CD8-positive, alpha-beta memory T cell (primary cell): ENCODE measurements at regions not wholly inside any gene's neighbourhood (a gene's known extent, or its start where the extent isn't known, plus 50 kb on each side); places are given as distances from the start of the nearest gene placed in this dataset.

Experiments
- CTCF ChIA-PET: fragments of 350-600 bp; sonication (Branson Sonifier 250); formaldehyde crosslinking; loops from one replicate; lab custom pipeline; 2021; ENCODE audit warnings: antibody characterized with exemption; lab: Charles Lee
- POLR2A ChIA-PET: fragments of 350-600 bp; sonication (Branson Sonifier 250); formaldehyde crosslinking; loops from one replicate; lab custom pipeline; 2021; ENCODE audit warnings: antibody characterized with exemption; lab: Charles Lee
- DNase-seq, 5 donors: peaks; one replicate each; pipeline versions ENCODE4 v3.0.0 to v3.0.0-alpha.2; 2020 to 2022; ENCODE audit warnings: mixed read lengths in 1 of 5
- H3K27ac ChIP-seq: one replicate; pipeline ENCODE4 v1.7.0; 2013; ENCODE audit warnings: low read depth, mild to moderate bottlenecking, low read length, moderate library complexity
- H3K27me3 ChIP-seq: 2 replicates; pipeline ENCODE4 v1.7.0; 2013; ENCODE audit warnings: low read length, mild to moderate bottlenecking; ENCODE audit not compliant: insufficient read depth, poor library complexity, severe bottlenecking
- H3K36me3 ChIP-seq: 2 replicates; pipeline ENCODE4 v1.7.0; 2013; ENCODE audit warnings: mild to moderate bottlenecking, low read length, moderate library complexity; ENCODE audit not compliant: insufficient read depth
- H3K4me1 ChIP-seq: 2 replicates; pipeline ENCODE4 v1.7.0; 2013; ENCODE audit warnings: mild to moderate bottlenecking, low read length, moderate library complexity; ENCODE audit not compliant: insufficient read depth
- H3K4me3 ChIP-seq: 2 replicates; pipeline ENCODE4 v1.7.0; 2013; ENCODE audit warnings: mild to moderate bottlenecking, low read length
- H3K9me3 ChIP-seq: 2 replicates; pipeline ENCODE4 v1.7.0; 2013; ENCODE audit warnings: mild to moderate bottlenecking, low read length
- H3K27ac Mint-ChIP-seq, 8 donors: one replicate each; pipeline ENCODE4 v1.8.0; 2020 to 2021; ENCODE audit warnings: mixed read lengths in 8 of 8, mild to moderate bottlenecking in 6 of 8, inconsistent platforms in 3 of 8, moderate library complexity in 3 of 8
- H3K27me3 Mint-ChIP-seq, 2 donors: one replicate each; pipeline ENCODE4 v1.8.0; 2020 to 2021; ENCODE audit warnings: mixed read lengths in 2 of 2, mild to moderate bottlenecking in 1 of 2, moderate library complexity in 1 of 2
- H3K36me3 Mint-ChIP-seq, 3 donors: one replicate each; pipeline ENCODE4 v1.8.0; 2020 to 2021; ENCODE audit warnings: mixed read lengths in 3 of 3, inconsistent platforms in 1 of 3, mild to moderate bottlenecking in 1 of 3
- H3K4me1 Mint-ChIP-seq, 3 donors: one replicate each; pipeline ENCODE4 v1.8.0; 2020 to 2021; ENCODE audit warnings: mixed read lengths in 3 of 3, inconsistent platforms in 1 of 3, mild to moderate bottlenecking in 1 of 3
- H3K4me3 Mint-ChIP-seq, 7 donors: one replicate each; pipeline ENCODE4 v1.8.0; 2020 to 2021; ENCODE audit warnings: mixed read lengths in 7 of 7, mild to moderate bottlenecking in 6 of 7, moderate library complexity in 4 of 7, inconsistent platforms in 2 of 7
- H3K9me3 Mint-ChIP-seq, 5 donors: one replicate each; pipeline ENCODE4 v1.8.0; 2020 to 2022; ENCODE audit warnings: mixed read lengths in 5 of 5, mild to moderate bottlenecking in 3 of 5, moderate library complexity in 2 of 5, inconsistent platforms in 1 of 5

DNA sequence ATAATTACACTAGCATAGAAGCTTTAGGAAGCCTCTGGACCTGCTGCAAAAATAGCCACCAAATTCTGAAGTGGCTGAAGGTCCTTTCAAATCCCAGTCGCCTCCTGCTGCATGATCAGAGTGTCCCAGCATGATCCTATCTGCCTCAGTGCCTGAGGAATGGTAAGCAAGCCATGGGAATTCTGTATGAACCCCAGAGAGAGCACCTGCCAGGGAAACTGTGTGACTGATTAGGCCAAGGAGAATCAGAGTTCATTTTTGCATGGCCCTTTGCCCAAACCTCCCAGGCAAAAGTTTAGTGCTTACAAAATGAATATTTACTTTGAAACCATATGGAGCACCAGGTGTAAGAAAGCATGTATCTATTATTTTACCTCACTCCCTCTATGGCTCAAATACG is 221.4 kb downstream of the ARL4C start:
- POLR2A ChIA-PET: no interaction called here
- H3K4me3 Mint-ChIP-seq: peak overlapping the region in 5 of 7 donors; percentile 0 to 61 (median 5)
- H3K4me1 Mint-ChIP-seq: peaks cover 71 to 86% (median 81%) of the 10 kb centered on the region in 3 donors
- Histone ChIP-seq H3K36me3 (no peaks in the 10 kb centered on the region), H3K4me3 (no peak overlapping the region), H3K4me1 (peaks cover 54% of the 10 kb centered on the region), H3K9me3 (peaks cover 4% of the 10 kb centered on the region), H3K27me3 (no peaks in the 10 kb centered on the region), H3K27ac (no peak overlapping the region)
- H3K27ac Mint-ChIP-seq: peak overlapping the region in 5 of 8 donors; percentile 2 to 69 (median 45)
- DNase-seq: no peak
- CTCF ChIA-PET: no interaction called here
- H3K27me3 Mint-ChIP-seq: no peaks in the 10 kb centered on the region
- H3K9me3 Mint-ChIP-seq: peaks cover 0 to 4% (median 0%) of the 10 kb centered on the region in 5 donors
- no peaks in the 10 kb centered on the region for H3K36me3 Mint-ChIP-seq

DNA sequence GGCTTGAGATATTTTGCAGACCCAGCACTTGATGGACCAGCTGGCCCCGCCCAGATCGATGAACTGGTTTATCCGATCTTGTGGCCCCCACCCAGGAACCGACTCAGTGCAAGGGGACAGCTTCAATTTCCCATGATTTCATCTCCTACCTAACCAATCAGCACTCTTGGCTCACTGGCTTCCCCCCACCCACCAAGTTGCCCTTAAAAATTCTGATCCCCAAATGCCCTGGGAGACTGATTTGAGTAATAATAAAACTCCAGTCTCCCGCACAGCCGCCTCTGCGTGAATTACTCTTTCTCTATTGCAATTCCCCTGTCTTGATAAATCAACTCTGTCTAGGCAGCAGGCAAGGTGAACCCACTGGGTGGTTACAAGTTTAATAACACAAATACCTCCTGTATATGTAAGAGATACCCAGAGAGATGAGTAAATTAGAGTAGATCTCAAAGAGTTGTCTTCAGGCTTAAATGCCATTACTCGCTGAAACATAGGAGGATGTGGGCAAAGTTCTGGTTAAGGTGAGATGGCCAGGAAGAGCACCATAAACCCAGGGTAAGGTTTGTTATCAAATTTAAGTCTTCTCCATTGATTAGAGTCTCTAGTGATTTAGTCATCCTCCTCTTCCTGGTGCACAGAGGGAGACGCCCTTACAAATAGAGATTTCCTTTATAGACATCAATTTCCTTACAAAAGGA is 222.8 kb downstream of the ARL4C start:
- Histone ChIP-seq H3K9me3 (peaks cover under 1% of the 10 kb centered on the region), H3K4me3 (no peak overlapping the region), H3K27ac (no peak overlapping the region), H3K36me3 (no peaks in the 10 kb centered on the region), H3K27me3 (no peaks in the 10 kb centered on the region), H3K4me1 (peaks cover 41% of the 10 kb centered on the region)
- POLR2A ChIA-PET: interaction anchor here (0.7 kb wide), 2 partner anchors 110 to 149 kb away, joined by 5 to 9 read pairs; no protein-coding TSS in a partner anchor
- peak overlapping the region; percentile 1 to 80 (median 57) for H3K4me3 Mint-ChIP-seq
- peaks cover 69 to 83% (median 80%) of the 10 kb centered on the region in 3 donors for H3K4me1 Mint-ChIP-seq
- peak overlapping the region; percentile 57 to 98 (median 87) for H3K27ac Mint-ChIP-seq
- H3K27me3 Mint-ChIP-seq: no peaks in the 10 kb centered on the region
- peaks cover 0 to 4% (median 0%) of the 10 kb centered on the region in 5 donors for H3K9me3 Mint-ChIP-seq
- H3K36me3 Mint-ChIP-seq: no peaks in the 10 kb centered on the region
- CTCF ChIA-PET: interaction anchor here (1.0 to 1.1 kb wide), 2 partner anchors 45 to 194 kb away, joined by 3 read pairs; no protein-coding TSS in a partner anchor
- DNase-seq: peak in 2 of 5 donors; percentile 44 to 61

DNA sequence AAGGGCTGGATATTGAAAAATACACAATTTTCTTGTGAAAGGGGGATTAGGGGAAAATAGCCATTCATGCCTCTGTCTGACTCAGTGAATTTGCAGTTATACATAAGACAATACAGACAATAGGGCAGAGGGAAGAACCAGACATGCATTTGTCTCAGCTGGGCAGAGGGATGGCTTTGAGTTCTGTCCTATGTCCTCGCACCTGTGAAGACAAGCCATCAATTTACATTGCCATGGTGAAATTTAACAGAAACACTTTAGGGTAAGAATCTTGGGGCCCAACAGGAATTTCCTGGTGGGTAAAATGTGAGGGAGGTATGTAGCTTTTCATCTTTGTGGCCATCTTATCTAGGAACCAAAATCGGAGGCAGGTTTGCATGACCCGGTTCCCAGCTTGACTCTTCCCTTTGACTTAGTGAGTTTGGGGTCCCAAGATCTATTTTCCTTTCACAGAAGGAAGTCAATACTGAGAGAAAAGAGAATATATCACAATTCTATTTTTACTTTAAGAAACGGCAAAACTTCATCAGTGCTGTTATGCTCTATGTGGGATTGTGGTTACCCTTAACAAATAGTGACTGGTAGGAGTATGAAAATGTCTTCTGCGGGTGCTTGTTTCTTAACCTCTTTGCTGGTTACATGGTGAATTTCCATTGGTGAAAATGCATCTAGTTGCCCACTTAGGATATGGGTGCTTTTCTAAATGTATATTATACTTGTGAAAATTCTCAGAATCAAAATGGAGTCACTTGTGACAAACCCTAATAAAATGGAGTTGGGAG is 221.8 kb downstream of the SPP2 start:
- peaks cover 61 to 75% (median 68%) of the 10 kb centered on the region in 3 donors for H3K4me1 Mint-ChIP-seq
- peaks cover 32% of the 10 kb centered on the region for H3K4me1 ChIP-seq
- H3K27ac ChIP-seq: no peak overlapping the region
- H3K36me3 ChIP-seq: no peaks in the 10 kb centered on the region
- H3K36me3 Mint-ChIP-seq: no peaks in the 10 kb centered on the region
- peak overlapping the region in 6 of 7 donors; percentile 14 to 45 (median 24) for H3K4me3 Mint-ChIP-seq
- peaks cover 0 to 4% (median 0%) of the 10 kb centered on the region in 5 donors for H3K9me3 Mint-ChIP-seq
- ChIA-PET CTCF (interaction anchor here (1.0 kb wide), 1 partner anchor 27 kb away, joined by 3 read pairs; no protein-coding TSS in a partner anchor), POLR2A (interaction anchor here (1.0 kb wide), 1 partner anchor 18 kb away, joined by 3 read pairs; no protein-coding TSS in a partner anchor)
- H3K9me3 ChIP-seq: no peaks in the 10 kb centered on the region
- no peaks in the 10 kb centered on the region for H3K27me3 Mint-ChIP-seq
- H3K27me3 ChIP-seq: no peaks in the 10 kb centered on the region
- H3K27ac Mint-ChIP-seq: peak overlapping the region; percentile 15 to 97 (median 76)
- DNase-seq: peak in 1 of 5 donors; percentile 8
- H3K4me3 ChIP-seq: no peak overlapping the region

DNA sequence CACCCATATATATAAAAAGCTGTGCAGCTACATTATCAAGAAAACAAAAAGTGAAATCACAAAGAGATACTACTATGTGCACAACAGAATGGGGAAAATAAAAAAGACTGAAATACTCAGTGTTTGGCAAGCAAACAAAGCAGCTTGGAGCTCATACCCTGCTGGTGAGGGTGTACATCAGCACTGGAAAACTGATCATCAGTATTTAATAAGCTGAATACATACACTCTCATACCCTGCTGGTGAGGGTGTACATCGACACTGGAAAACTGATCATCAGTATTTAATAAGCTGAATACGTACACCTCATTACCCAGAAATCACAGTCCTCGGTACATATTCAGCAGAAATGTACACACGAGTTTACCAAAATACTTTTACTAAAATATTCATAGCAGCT is 220.8 kb downstream of the SPP2 start:
- Mint-ChIP-seq H3K27me3 (no peaks in the 10 kb centered on the region), H3K4me3 (no peak overlapping the region), H3K4me1 (peaks cover 65 to 78% (median 76%) of the 10 kb centered on the region in 3 donors), H3K9me3 (peaks cover 0 to 4% (median 0%) of the 10 kb centered on the region in 5 donors), H3K36me3 (no peaks in the 10 kb centered on the region), H3K27ac (peak overlapping the region in 4 of 8 donors; percentile 13 to 97 (median 83))
- Histone ChIP-seq H3K9me3 (no peaks in the 10 kb centered on the region), H3K4me3 (no peak overlapping the region), H3K36me3 (no peaks in the 10 kb centered on the region), H3K27ac (no peak overlapping the region), H3K27me3 (no peaks in the 10 kb centered on the region), H3K4me1 (peaks cover 32% of the 10 kb centered on the region)
- ChIA-PET POLR2A (no interaction called here), CTCF (interaction anchor here (0.8 to 1.0 kb wide), 2 partner anchors 19 to 26 kb away, joined by 3 read pairs; no protein-coding TSS in a partner anchor)
- no peak for DNase-seq

DNA sequence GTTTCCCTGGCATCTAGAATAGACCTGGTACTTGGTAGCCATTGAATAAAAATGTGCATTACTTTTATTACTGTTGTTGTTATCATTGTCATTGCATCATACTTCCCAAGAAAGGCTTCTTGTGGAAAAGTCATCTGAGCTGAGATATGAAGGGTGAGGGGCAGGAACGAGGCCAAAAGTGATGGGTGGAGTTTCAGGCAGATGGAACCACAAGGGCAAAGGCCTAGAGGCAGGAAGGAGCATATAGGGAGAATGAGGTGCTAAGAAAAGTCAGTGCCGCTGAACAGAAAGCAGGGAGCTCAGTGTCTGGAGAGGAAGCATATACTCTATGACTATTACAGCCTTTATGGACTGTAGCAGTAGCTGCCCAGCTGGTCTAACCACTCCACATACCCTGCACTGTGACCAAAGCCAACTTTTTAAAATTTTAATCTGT is 219.3 kb downstream of the SPP2 start:
- Mint-ChIP-seq H3K9me3 (peaks cover 0 to 4% (median 0%) of the 10 kb centered on the region in 5 donors), H3K4me3 (no peak overlapping the region), H3K36me3 (no peaks in the 10 kb centered on the region), H3K4me1 (peaks cover 56 to 66% (median 64%) of the 10 kb centered on the region in 3 donors), H3K27ac (peak overlapping the region in 4 of 8 donors; percentile 1 to 74 (median 38)), H3K27me3 (no peaks in the 10 kb centered on the region)
- no peaks in the 10 kb centered on the region for H3K27me3 ChIP-seq
- ChIA-PET CTCF (interaction anchor here (1.3 kb wide), 1 partner anchor 275 kb away, joined by 3 read pairs; no protein-coding TSS in a partner anchor), POLR2A (no interaction called here)
- no peaks in the 10 kb centered on the region for H3K36me3 ChIP-seq
- peaks cover 31% of the 10 kb centered on the region for H3K4me1 ChIP-seq
- DNase-seq: no peak
- H3K27ac ChIP-seq: no peak overlapping the region
- H3K4me3 ChIP-seq: no peak overlapping the region
- no peaks in the 10 kb centered on the region for H3K9me3 ChIP-seq

DNA sequence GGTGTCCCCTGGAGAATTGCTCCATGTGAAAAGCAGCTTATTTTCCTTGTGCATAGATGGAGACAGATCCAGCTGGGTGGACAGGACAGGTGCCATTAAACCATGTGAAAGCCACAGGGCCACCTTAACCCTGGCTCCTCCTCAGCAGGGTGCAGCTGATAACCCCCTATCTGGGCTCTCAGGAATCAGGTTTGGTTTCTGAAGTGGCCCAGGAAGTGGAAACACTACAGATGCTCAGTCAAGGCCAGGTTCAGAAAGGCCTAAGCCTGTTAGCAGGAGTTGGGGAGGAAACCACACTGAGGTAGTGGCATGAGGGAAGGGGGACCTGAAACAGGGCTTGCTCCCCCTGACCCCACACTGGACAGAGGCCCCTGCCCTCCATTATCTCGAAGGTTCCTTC is 217.0 kb downstream of the SPP2 start:
- no peaks in the 10 kb centered on the region for H3K9me3 Mint-ChIP-seq
- Histone ChIP-seq H3K9me3 (no peaks in the 10 kb centered on the region), H3K36me3 (no peaks in the 10 kb centered on the region), H3K27ac (no peak overlapping the region), H3K4me1 (peaks cover 9% of the 10 kb centered on the region), H3K4me3 (no peak overlapping the region), H3K27me3 (no peaks in the 10 kb centered on the region)
- no peaks in the 10 kb centered on the region for H3K36me3 Mint-ChIP-seq
- no peak for DNase-seq
- CTCF ChIA-PET: interaction anchor here (0.7 kb wide), 1 partner anchor 9 kb away, joined by 3 read pairs; no protein-coding TSS in a partner anchor
- no peak overlapping the region for H3K4me3 Mint-ChIP-seq
- peaks cover 35 to 43% (median 42%) of the 10 kb centered on the region in 3 donors for H3K4me1 Mint-ChIP-seq
- peaks cover 0 to 2% of the 10 kb centered on the region in 2 donors for H3K27me3 Mint-ChIP-seq
- POLR2A ChIA-PET: no interaction called here
- H3K27ac Mint-ChIP-seq: peak overlapping the region in 2 of 8 donors; percentile 25 to 29

DNA sequence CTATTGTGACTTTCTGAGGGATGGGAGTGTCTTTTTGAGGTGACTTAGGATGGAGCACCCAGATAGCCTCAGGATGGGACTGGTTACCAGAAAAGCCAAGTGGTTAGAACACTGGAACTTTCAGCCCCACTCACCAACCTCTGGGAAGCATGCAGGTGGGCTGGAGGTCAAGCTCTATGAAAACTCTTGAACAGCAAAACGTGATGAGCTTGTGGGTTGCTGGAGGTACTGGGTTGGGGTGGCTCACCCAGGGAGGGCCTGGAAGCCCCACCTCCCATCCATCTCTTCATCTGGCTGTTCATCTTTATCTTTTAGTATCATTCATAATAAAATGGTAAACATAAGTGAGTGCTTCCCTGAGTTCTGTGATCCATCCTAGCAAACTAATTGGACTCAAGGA is 216.4 kb downstream of the SPP2 start:
- Histone ChIP-seq H3K9me3 (no peaks in the 10 kb centered on the region), H3K27ac (no peak overlapping the region), H3K4me3 (no peak overlapping the region), H3K27me3 (no peaks in the 10 kb centered on the region), H3K36me3 (no peaks in the 10 kb centered on the region), H3K4me1 (peaks cover 3% of the 10 kb centered on the region)
- ChIA-PET CTCF (interaction anchor here (0.7 kb wide), 1 partner anchor 10 kb away, joined by 3 read pairs; no protein-coding TSS in a partner anchor), POLR2A (no interaction called here)
- H3K4me3 Mint-ChIP-seq: no peak overlapping the region
- peaks cover 29 to 38% (median 36%) of the 10 kb centered on the region in 3 donors for H3K4me1 Mint-ChIP-seq
- H3K36me3 Mint-ChIP-seq: no peaks in the 10 kb centered on the region
- no peaks in the 10 kb centered on the region for H3K9me3 Mint-ChIP-seq
- H3K27ac Mint-ChIP-seq: no peak overlapping the region
- peaks cover 0 to 2% of the 10 kb centered on the region in 2 donors for H3K27me3 Mint-ChIP-seq
- no peak for DNase-seq
